ENCODE measurements at regions not wholly inside any gene's neighbourhood (a gene's known extent, or its start where the extent isn't known, plus 50 kb on each side); places are given as distances from the start of the nearest gene placed in this dataset.
"Not testable (repeated sequence)": the region's sequence is repeated elsewhere in the genome, so short reads cannot be mapped to it uniquely, and the experiment has no call there.

GRCh38 chr10:9986786-9987185 is 1030.9 kb upstream of the CELF2 start:
- no peak for DNase-seq (ENCODE audit: low read depth, low spot score)

GRCh38 chr10:9987197-9987596 is 1030.5 kb upstream of the CELF2 start:
- no peak for DNase-seq (ENCODE audit: low read depth, low spot score)

GRCh38 chr10:9992661-9993060 is 1025.0 kb upstream of the CELF2 start:
- DNase-seq (ENCODE audit: low read depth, low spot score), result no peak

GRCh38 chr10:9994131-9994530 is 1023.5 kb upstream of the CELF2 start:
- DNase-seq (ENCODE audit: low read depth, low spot score), result no peak

- no peak for DNase-seq (ENCODE audit: low read depth, low spot score)
These were observed 1018.0 kb upstream of the CELF2 start for GRCh38 chr10:9999627-10000026.

GRCh38 chr10:10007957-10008356 is 1009.7 kb upstream of the CELF2 start:
- DNase-seq (ENCODE audit: low read depth, low spot score), result no peak

GRCh38 chr10:10010397-10010796 is 1007.3 kb upstream of the CELF2 start:
- no peak for DNase-seq (ENCODE audit: low read depth, low spot score)

- DNase-seq (ENCODE audit: low read depth, low spot score), result no peak
These were observed 1002.8 kb upstream of the CELF2 start for GRCh38 chr10:10014846-10015245.

GRCh38 chr10:10017716-10018115 is 1000.0 kb upstream of the CELF2 start:
- DNase-seq (ENCODE audit: low read depth, low spot score), result no peak

GRCh38 chr10:10020945-10021344 is 996.7 kb upstream of the CELF2 start:
- DNase-seq (ENCODE audit: low read depth, low spot score), result no peak

GRCh38 chr10:10032991-10033390 is 984.7 kb upstream of the CELF2 start:
- no peak for DNase-seq (ENCODE audit: low read depth, low spot score)

- no peak for DNase-seq (ENCODE audit: low read depth, low spot score)
These were observed 979.3 kb upstream of the CELF2 start for GRCh38 chr10:10038348-10038747.

GRCh38 chr10:10039595-10039994 is 978.1 kb upstream of the CELF2 start:
- DNase-seq (ENCODE audit: low read depth, low spot score), result no peak

- no peak for DNase-seq (ENCODE audit: low read depth, low spot score)
These were observed 974.6 kb upstream of the CELF2 start for GRCh38 chr10:10043083-10043482.

- no peak for DNase-seq (ENCODE audit: low read depth, low spot score)
These were observed 972.5 kb upstream of the CELF2 start for GRCh38 chr10:10044922-10045764.

- no peak for DNase-seq (ENCODE audit: low read depth, low spot score)
These were observed 972.0 kb upstream of the CELF2 start for GRCh38 chr10:10045765-10046028.

GRCh38 chr10:10047426-10047825 is 970.2 kb upstream of the CELF2 start:
- no peak for DNase-seq (ENCODE audit: low read depth, low spot score)

GRCh38 chr10:10053051-10053450 is 964.6 kb upstream of the CELF2 start:
- DNase-seq (ENCODE audit: low read depth, low spot score), result no peak

GRCh38 chr10:10054466-10054865 is 963.2 kb upstream of the CELF2 start:
- DNase-seq (ENCODE audit: low read depth, low spot score), result no peak

- DNase-seq (ENCODE audit: low read depth, low spot score), result no peak
These were observed 961.8 kb upstream of the CELF2 start for GRCh38 chr10:10055656-10056442.

GRCh38 chr10:10056961-10057360 is 960.7 kb upstream of the CELF2 start:
- DNase-seq (ENCODE audit: low read depth, low spot score), result no peak

- DNase-seq (ENCODE audit: low read depth, low spot score), result no peak
These were observed 950.0 kb upstream of the CELF2 start for GRCh38 chr10:10067644-10068043.

GRCh38 chr10:10074847-10075246 is 942.8 kb upstream of the CELF2 start:
- not testable (repeated sequence) for DNase-seq (ENCODE audit: low read depth, low spot score)
